Kidney capillary endothelial cell (primary cell): ENCODE measurements at regions not wholly inside any gene's neighbourhood (a gene's known extent, or its start where the extent isn't known, plus 50 kb on each side); places are given as distances from the start of the nearest gene placed in this dataset.
"Not testable (repeated sequence)": the region's sequence is repeated elsewhere in the genome, so short reads cannot be mapped to it uniquely, and the experiment has no call there.

Experiments
- DNase-seq: peaks from one replicate; pipeline ENCODE4 v3.0.0-alpha.2; 2018; ENCODE audit warnings: low spot score

- DNase-seq = no peak
Observed at GRCh38 chr2:176569574-176569973, 300.3 kb downstream of the MTX2 start.

DNA sequence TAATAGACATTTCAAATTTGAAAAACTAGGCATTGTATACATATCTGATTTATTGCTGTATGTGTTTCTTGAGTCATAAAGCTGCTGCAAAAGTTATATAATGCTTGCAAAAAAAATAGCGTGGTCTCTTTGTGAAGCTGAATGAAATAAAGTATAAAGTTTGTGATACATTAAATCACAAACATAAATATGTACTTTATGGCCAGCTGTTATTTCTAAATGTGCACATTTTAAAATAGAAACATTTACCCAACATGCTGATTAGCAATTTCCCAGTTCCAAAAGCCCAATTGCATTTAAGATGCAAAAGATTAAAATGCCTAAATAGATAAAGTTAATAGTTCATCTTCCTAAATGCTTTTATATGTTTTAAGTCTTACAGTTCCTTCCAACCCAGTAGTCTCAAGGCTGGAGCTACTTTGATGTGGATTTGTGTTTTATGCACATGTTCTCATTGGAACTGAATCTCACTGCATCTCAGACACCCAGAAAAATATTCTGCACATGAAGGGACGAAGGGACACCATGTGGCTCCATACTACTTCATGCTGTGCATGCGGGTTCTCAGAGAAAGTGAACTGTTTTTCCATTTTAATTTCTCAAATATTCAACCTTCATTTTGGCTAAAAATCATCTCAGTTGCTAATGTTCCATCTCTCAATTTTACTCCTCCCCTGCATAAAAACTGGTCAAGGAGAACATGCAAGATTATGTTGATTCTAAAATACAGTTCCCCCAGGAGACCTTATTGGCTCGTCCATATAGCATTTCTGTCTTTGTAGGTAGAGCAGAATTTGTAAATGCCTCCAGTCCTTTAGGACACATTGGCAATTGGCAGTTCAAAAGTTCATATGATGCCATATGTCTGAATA is 304.6 kb downstream of the MTX2 start:
- no peak for DNase-seq

- DNase-seq = no peak
Observed at GRCh38 chr2:176574484-176575236, 305.4 kb downstream of the MTX2 start.

GRCh38 chr2:176575237-176575744 is 306.0 kb downstream of the MTX2 start:
- no peak for DNase-seq

DNA sequence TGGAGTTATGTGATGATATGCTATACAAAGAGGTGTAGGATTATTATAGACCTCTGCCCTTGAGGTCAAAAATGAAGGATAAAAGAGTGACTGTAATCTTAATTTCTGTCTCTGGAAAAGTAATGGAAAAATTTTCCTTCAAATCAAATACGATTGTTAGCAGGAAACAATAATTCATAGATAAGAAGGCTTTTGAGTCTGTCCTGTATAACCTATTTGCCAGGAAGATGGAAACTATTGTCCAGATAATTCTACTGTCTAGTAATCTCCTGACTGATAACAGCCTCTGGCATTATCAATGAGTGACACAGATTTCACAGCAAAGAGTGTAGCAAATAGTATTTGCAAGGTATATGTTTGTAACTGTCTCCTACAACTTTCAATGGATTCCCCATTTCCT is 307.8 kb downstream of the MTX2 start:
- no peak for DNase-seq

GRCh38 chr2:176578292-176578691 is 309.1 kb downstream of the MTX2 start:
- not testable (repeated sequence) for DNase-seq

DNA sequence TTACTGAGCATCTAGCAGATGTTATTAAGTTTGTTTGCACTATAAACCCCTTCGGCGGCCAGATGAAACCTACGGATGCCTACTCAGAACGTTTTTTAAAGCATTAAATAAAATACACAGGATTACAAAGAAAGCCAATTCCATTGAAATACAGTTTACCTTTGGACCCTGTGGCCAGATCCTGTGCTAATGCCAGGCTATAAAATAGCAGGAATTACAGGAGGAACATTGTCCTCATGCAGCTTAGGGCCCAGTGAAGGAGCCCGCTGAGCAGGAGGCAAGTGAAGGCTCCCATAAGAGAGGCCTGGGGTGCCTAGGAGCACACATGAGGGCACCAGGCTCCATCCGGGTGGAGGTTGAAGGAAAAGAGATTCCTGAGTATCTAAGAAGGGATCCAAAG is 310.4 kb downstream of the MTX2 start:
- no peak for DNase-seq

DNA sequence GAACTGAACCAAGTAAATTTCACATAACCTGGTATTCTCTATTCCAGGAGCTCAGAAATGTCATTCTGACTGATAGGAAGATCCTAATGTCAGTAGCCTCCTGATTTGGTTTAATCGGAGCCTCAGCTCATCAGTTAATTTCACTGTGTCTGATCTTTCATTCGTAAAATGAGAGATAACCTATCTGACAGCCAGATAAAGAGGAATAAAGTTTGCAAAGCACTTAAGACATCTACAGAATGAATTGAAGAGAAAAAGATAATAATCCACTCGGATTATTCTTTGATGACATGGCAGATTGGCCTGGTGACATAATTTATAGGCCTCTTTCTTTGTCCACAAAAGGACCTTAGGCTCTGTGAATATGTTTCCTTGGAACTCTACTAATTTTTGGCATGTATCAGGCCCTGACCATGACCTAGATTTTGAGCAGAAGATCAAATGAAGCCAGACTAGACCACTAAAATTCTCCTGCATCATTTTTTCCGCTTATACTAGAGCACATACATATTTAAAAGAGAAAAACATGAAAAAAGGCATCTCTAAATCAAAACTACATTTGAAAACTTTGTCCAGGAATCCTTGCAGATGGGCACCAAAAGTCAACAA is 312.4 kb downstream of the MTX2 start:
- no peak for DNase-seq

GRCh38 chr2:176582176-176582575 is 312.9 kb downstream of the MTX2 start:
- no peak for DNase-seq

DNA sequence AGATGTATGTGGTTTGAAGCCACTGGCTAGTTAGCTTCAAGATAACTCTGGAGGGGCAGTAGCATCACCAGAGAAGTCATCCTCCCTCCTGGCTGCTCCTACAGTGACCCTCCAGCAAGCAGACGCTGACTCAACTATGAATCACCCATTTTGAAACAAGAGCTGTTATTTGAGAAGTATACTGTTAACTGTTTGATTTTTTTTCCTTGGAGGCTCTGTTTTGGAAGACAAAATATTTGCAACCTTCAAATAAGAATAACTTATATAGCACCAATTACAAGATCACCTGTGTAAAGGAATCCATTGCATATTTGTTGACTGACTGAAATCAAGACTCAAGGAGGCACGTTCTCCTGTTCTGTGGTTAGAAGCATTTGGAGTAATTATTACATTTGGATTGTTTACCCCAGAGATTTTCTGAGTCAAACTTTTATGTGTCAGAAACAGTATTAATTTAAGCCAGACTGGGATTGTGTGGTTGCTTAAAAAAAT is 313.8 kb downstream of the MTX2 start:
- peak; percentile 92 for DNase-seq

DNA sequence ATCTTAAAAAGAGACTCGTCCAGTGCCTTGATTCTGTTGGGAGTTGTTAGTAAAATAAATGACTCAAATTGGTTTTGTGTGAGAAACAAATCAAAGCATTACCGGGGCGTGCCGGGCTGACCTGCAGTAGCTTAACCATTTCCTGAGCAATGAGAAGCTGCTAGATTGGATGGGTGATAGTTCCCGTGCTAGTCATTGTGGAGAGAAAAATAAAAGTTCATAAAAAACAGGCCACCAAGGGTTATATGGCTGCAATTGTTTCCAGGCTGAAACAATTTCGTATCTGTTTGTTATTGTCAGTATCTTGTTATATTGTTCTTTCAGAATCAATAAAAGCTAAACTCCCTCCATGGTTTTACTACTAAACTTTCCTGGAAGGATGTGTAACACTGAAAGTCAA is 314.4 kb downstream of the MTX2 start:
- DNase-seq = peak; percentile 68

- DNase-seq = no peak
Observed at GRCh38 chr2:176584333-176584732, 315.1 kb downstream of the MTX2 start.

DNA sequence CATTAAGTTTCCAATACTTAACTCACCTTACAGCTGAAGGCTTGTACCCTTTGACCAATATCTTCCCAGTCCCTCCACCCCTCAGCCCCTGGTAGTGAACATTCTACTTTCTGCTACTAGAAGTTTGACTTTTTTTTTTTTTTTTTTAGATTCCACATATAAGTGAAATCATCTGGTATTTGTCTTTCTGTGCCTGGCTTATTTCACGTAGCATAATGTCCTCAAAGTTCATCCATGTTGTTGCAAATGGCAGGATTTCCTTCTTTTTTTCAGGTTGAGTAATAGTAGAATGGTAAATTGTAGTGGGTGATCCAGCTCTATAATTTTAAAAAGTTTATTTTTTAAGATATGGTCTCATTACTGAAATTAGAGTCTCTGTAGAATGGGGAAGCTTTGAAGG is 316.0 kb downstream of the MTX2 start:
- DNase-seq = no peak

DNA sequence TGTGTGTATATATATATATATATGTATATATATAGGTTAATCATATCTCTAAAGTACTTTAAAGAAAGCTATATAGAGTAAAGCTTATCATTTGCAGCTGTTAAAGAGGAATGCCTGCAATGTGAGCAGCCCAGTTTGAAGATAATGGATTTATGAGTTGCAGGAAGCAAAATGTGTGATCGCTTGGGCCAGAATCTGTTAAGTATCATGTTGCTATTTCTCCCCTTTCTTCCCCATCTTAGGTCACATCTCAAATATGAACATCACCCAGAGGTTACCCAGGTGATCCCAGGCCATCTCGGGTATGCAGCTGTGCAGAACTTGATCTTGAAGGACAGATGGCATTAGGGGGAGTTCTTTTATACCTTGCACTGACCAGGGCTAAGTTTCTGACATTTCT is 316.5 kb downstream of the MTX2 start:
- no peak for DNase-seq

- DNase-seq = no peak
Observed at GRCh38 chr2:176589287-176589686, 320.0 kb downstream of the MTX2 start.

DNA sequence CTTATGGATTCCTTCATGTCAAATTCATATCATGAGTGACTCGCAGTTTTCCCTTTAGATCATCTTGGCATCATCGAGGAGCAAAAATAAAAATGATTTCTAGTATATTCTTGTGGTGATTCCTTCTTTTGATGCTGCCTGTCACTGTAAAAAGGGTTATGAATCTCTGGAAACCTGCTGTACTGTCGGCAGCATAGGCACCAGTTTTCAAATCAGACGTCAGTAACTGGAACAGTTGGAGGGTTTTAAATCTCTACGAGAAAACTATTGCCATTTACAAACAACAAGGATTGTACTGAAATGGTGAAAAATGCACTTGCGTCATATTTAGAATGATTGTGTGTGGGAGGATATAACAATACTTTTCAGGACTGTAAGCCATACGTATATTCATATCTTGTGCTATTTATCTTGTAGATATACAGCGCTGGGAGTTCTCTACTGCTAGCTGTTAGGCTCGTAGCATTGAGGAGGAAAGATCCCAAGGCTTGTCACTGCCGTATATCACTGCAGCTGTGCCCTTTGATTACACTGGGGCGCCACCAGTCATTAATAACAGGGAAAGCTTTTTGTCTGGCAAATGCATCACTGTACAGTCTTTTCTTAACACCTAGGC is 320.7 kb downstream of the MTX2 start:
- no peak for DNase-seq

- DNase-seq = no peak
Observed at GRCh38 chr2:176592216-176592615, 323.0 kb downstream of the MTX2 start.

GRCh38 chr2:176595986-176596385 is 326.7 kb downstream of the MTX2 start:
- DNase-seq = no peak

DNA sequence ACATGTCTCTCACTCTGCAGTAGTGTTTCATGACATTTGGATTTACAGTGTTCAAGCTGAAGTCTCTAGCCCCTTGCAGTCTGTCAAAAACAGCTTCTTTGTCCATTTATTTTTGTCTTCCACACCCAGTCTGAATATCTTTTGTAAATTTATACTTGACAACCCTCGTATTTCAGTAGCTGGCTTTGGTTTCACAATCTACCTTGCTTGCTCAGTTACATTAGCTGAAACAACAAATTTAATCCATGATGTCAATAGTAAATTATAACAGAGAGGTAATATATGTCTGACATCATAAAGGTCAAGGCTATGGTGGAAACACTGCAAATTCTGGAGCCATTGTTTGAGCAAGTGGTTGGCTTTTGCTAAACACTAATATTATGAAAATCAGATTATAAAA is 328.7 kb downstream of the MTX2 start:
- DNase-seq = no peak

GRCh38 chr2:176598351-176598750 is 329.1 kb downstream of the MTX2 start:
- no peak for DNase-seq

GRCh38 chr2:176599796-176600485 is 330.7 kb downstream of the MTX2 start:
- no peak for DNase-seq

GRCh38 chr2:176601066-176601465 is 331.8 kb downstream of the MTX2 start:
- no peak for DNase-seq
